Spleen (tissue), 11 donors: ENCODE measurements at regions not wholly inside any gene's neighbourhood (a gene's known extent, or its start where the extent isn't known, plus 50 kb on each side); places are given as distances from the start of the nearest gene placed in this dataset.

Experiments
- DNase-seq: peaks from one replicate; pipeline ENCODE4 v3.0.0-alpha.2; 2020
- H3K27ac ChIP-seq, 8 donors: fragments of 200-600 bp; sonication (generic) in 7 of 8; 1 replicate in 4 of 8; 2 replicates in 4 of 8; pipeline versions ENCODE4 v1.5.0 to v1.8.0; 2016 to 2021; ENCODE audit warnings: inconsistent platforms in 4 of 8, mild to moderate bottlenecking in 4 of 8, moderate library complexity in 1 of 8
- H3K27me3 ChIP-seq, 7 donors: fragments of 200-600 bp; sonication (generic) in 6 of 7; replicated peaks in 1 of 7; 1 replicate in 4 of 7; 2 replicates in 3 of 7; pipeline versions ENCODE4 v1.5.0 to v1.8.0; 2016 to 2021; ENCODE audit warnings: inconsistent platforms in 3 of 7, mild to moderate bottlenecking in 1 of 7
- H3K36me3 ChIP-seq, 6 donors: fragments of 200-600 bp; sonication (generic) in 5 of 6; 1 replicate in 4 of 6; 2 replicates in 2 of 6; pipeline versions ENCODE4 v1.5.0 to v1.8.0; 2016 to 2021; ENCODE audit warnings: inconsistent platforms in 2 of 6
- H3K4me1 ChIP-seq, 6 donors: fragments of 200-600 bp; sonication (generic) in 5 of 6; 1 replicate in 3 of 6; 2 replicates in 3 of 6; pipeline versions ENCODE4 v1.5.0 to v1.8.0; 2016 to 2021; ENCODE audit warnings: inconsistent platforms in 3 of 6
- H3K4me3 ChIP-seq, 8 donors: fragments of 200-600 bp; sonication (generic) in 7 of 8; 1 replicate in 4 of 8; 2 replicates in 4 of 8; pipeline versions ENCODE4 v1.5.0 to v1.8.0; 2016 to 2021; ENCODE audit warnings: inconsistent platforms in 4 of 8, mild to moderate bottlenecking in 4 of 8, moderate library complexity in 2 of 8
- H3K9me3 ChIP-seq, 8 donors: fragments of 200-600 bp; sonication (generic) in 7 of 8; 1 replicate in 4 of 8; 2 replicates in 4 of 8; pipeline versions ENCODE4 v1.5.0 to v1.8.0; 2016 to 2021; ENCODE audit warnings: inconsistent platforms in 4 of 8
- POLR2A ChIP-seq, 3 donors: fragments of 450-650 bp; IDR thresholded peaks; one replicate each; pipeline ENCODE4 v1.5.1; 2017; ENCODE audit warnings: antibody characterized with exemption in 3 of 3, mild to moderate bottlenecking in 1 of 3
- POLR2AphosphoS5 ChIP-seq, 3 donors: sonication (generic); formaldehyde crosslinking; IDR thresholded peaks; one replicate each; pipeline ENCODE4 v1.5.1; 2017; ENCODE audit warnings: antibody characterized with exemption in 3 of 3
- WGBS, 5 donors: extraction: QIAGEN DNeasy Blood & Tissue Kit in 3 of 5; methylation state at CpG; one replicate each; pipeline versions ENCODE4 v1.1.5 to v1.1.7; 2013 to 2018; 5-methylcytosine and 5-hydroxymethylcytosine counted together
- intact Hi-C: fragments of 100-400 bp; cut with DNase I; formaldehyde crosslinking; loops from one replicate; pipeline ENCODE4 v1.15.0; 2023; ENCODE audit warnings: low total_unique reads
- TF ChIP-seq, protein P1 (sequence below), 11 experiments: fragments of 200-600 bp in 7 of 11; fragments of 450-650 bp in 4 of 11; sonication (generic) in 4 of 11; IDR thresholded peaks in 8 of 11; conservative IDR thresholded peaks in 3 of 11; 1 replicate in 7 of 11; 2 replicates in 4 of 11; pipeline versions ENCODE4 v1.4.0 to v1.8.0; 2016 to 2021; ENCODE audit warnings: antibody characterized with exemption in 11 of 11, inconsistent platforms in 4 of 11, mild to moderate bottlenecking in 1 of 11
- donor health status: healthy with polysubstance abuse.
- donor health status: DM: no; HTN: no; CAD: no; lungs with moderate emphysema.
- donor health status: DM: no; HTN: no; CAD: no.
- donor health status: Bipolar disorder and iron deficiency.
- donor health status: healthy.
- donor health status: DM: no; HTN: no; CAD: no.
- donor health status: DM: yes; HTN: yes; CAD: no.

DNA sequence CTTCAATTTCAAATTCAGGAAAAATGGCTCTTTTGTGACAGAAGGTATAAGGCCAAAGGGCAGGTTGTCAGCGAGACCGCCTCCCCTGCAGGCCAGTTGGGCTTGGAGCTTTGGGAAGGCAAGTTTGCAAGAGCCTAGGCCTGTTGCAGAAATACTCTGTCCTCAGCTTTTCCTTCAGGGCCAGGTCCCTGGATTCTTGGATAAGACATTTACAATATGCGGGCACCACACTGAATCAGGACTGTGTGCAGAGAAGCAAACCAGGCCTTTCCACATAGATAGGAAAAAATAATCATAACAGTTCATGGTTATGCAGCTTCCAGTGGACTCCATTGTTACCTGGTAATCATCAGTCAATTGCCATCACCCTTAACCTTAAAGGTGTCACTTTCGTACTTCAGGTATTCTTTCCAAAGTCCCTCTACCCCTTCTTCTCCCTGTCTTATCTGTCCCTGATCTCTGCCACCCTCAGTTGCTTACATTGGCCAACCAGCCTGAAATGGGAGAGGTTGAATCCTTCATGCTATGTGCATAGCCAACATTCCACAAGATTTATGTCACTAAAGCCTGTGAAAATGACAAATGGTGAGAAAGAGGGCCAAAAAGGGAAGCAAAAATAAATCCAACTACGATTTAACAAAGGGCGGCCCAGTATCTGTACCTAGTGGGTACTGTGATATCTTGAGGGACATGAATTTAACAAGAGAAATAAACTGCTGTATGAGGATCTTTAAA is 304.5 kb upstream of the NFE2L3 start:
- TF ChIP-seq POLR2A (IDR thresholded peaks at IDR 0.05), result no peak
- no peak for TF ChIP-seq POLR2AphosphoS5 (IDR thresholded peaks at IDR 0.05)
- TF ChIP-seq, protein P1, sequence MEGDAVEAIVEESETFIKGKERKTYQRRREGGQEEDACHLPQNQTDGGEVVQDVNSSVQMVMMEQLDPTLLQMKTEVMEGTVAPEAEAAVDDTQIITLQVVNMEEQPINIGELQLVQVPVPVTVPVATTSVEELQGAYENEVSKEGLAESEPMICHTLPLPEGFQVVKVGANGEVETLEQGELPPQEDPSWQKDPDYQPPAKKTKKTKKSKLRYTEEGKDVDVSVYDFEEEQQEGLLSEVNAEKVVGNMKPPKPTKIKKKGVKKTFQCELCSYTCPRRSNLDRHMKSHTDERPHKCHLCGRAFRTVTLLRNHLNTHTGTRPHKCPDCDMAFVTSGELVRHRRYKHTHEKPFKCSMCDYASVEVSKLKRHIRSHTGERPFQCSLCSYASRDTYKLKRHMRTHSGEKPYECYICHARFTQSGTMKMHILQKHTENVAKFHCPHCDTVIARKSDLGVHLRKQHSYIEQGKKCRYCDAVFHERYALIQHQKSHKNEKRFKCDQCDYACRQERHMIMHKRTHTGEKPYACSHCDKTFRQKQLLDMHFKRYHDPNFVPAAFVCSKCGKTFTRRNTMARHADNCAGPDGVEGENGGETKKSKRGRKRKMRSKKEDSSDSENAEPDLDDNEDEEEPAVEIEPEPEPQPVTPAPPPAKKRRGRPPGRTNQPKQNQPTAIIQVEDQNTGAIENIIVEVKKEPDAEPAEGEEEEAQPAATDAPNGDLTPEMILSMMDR (IDR thresholded peaks at IDR 0.05 in 8 of 11, conservative IDR thresholded peaks at IDR 0.05 in 3 of 11), result no peak
- Histone ChIP-seq H3K4me3 (no peak overlapping the region), H3K27me3 (peaks cover 2 to 55% (median 17%) of the 10 kb centered on the region in 7 donors), H3K9me3 (no peaks in the 10 kb centered on the region), H3K36me3 (no peaks in the 10 kb centered on the region), H3K27ac (peak overlapping the region in 2 of 8 donors; percentile 17 to 27), H3K4me1 (peaks cover 8 to 23% (median 11%) of the 10 kb centered on the region in 6 donors)
- no peak for DNase-seq
- intact Hi-C loops, result no loop called here
- 78 to 91% (median 89%) methylated on average over 6 of the region's 6 CpGs for WGBS, 5 donors

DNA sequence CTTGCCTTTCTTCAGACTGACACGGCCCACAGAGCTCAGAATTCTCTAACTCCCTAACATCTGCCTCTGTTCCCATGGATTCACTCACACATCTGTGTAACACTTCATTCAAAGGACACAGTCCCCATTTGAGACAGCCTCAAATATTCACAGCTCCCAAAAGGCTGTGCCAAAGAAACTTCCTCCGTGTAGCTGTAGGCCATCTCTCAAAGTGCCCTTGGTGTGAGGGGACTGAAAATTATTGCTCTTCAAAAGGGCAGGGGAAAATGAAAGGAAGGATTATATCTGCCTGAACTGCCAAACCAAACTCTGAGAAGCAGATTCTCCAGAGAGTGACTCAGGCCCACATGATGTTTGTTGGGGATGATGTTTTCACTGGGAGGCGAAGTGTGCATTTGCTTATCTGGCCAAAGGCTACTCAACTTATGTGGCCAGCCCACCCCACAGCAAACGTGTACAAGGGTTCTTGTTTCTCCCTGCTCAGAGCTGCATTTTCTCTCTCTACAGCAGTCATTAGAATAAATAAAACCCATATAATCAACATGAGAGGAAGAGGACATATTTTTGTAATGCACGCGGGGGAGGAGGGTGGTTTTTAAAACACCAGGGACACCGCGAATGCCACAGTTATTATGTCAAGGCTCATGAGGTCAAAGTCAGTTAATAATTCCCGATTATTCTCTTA is 302.4 kb upstream of the NFE2L3 start:
- peaks cover 0 to 1% (median 0%) of the 10 kb centered on the region in 8 donors for H3K9me3 ChIP-seq
- no peak for DNase-seq
- H3K27me3 ChIP-seq, result peaks cover 8 to 66% (median 39%) of the 10 kb centered on the region in 7 donors
- TF ChIP-seq, protein P1 (IDR thresholded peaks at IDR 0.05 in 8 of 11, conservative IDR thresholded peaks at IDR 0.05 in 3 of 11), result no peak
- no peak for TF ChIP-seq POLR2AphosphoS5 (IDR thresholded peaks at IDR 0.05)
- H3K36me3 ChIP-seq, result no peaks in the 10 kb centered on the region
- WGBS, 5 donors, result 68 to 81% (median 78%) methylated on average over 9 of the region's 9 CpGs
- H3K27ac ChIP-seq, result peak overlapping the region in 7 of 8 donors; percentile 40 to 73 (median 53)
- intact Hi-C loops, result loop anchor here (5.0 to 10.0 kb wide), 3 partner anchors 282 to 1335 kb away; partner anchors contain the start of gene HOXA11
- peaks cover 12 to 31% (median 19%) of the 10 kb centered on the region in 6 donors for H3K4me1 ChIP-seq
- no peak overlapping the region for H3K4me3 ChIP-seq

DNA sequence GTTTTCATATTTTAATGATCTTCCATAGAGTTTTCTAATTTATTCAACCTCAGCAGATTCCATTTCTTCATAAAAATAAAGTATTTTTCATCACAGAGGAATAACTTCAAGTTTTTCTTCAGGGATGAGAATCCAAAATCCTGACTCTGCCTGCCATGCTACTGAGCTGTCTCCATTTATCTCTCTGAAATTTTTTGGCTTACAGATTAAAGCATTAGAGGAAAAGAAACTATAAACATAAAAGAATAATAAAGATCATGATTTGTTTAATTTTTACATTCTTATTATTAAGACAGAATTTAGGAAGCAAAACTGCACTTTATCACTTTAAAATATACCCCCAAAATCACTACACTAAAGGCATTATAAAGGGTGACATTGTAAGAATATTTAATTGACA is 301.8 kb upstream of the NFE2L3 start:
- no peak for DNase-seq
- Histone ChIP-seq H3K27ac (peak overlapping the region in 6 of 8 donors; percentile 35 to 73 (median 52)), H3K9me3 (peaks cover 0 to 7% (median 0%) of the 10 kb centered on the region in 8 donors), H3K4me1 (peaks cover 12 to 32% (median 19%) of the 10 kb centered on the region in 6 donors), H3K4me3 (no peak overlapping the region), H3K36me3 (no peaks in the 10 kb centered on the region), H3K27me3 (peaks cover 8 to 72% (median 45%) of the 10 kb centered on the region in 7 donors)
- TF ChIP-seq, protein P1 (IDR thresholded peaks at IDR 0.05 in 8 of 11, conservative IDR thresholded peaks at IDR 0.05 in 3 of 11), result no peak
- TF ChIP-seq POLR2A (IDR thresholded peaks at IDR 0.05), result no peak
- no peak for TF ChIP-seq POLR2AphosphoS5 (IDR thresholded peaks at IDR 0.05)
- intact Hi-C loops, result loop anchor here (5.0 to 10.0 kb wide), 3 partner anchors 283 to 1335 kb away; partner anchors contain the start of gene HOXA11

DNA sequence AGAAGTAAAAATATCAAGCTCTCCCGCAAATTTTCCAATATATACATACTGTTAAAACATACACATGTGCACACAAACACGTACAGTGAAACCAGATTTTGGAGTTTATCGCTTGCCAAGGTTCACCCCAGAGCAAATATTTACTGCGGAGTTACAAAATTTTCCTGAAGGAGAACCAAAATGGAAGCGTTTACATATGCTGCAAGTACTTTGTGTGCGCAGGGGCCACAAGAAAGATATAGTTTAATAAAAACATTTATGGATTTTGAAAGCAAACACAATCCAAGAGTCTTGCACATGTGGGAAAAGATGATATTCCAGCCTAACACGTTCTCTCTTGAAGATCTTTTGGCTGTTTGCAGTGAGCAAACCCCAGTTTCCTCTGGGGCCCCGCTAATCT is 301.3 kb upstream of the NFE2L3 start:
- 88 to 91% (median 90%) methylated on average over 8 of the region's 8 CpGs for WGBS, 5 donors
- DNase-seq, result no peak
- peak overlapping the region in 3 of 8 donors; percentile 53 to 73 (median 62) for H3K27ac ChIP-seq
- H3K4me1 ChIP-seq, result peaks cover 12 to 32% (median 19%) of the 10 kb centered on the region in 6 donors
- H3K36me3 ChIP-seq, result no peaks in the 10 kb centered on the region
- H3K9me3 ChIP-seq, result peaks cover 0 to 12% (median 0%) of the 10 kb centered on the region in 8 donors
- no peak overlapping the region for H3K4me3 ChIP-seq
- TF ChIP-seq POLR2A (IDR thresholded peaks at IDR 0.05) (no peak), POLR2AphosphoS5 (IDR thresholded peaks at IDR 0.05) (no peak)
- TF ChIP-seq, protein P1 (IDR thresholded peaks at IDR 0.05 in 8 of 11, conservative IDR thresholded peaks at IDR 0.05 in 3 of 11), result no peak
- peaks cover 8 to 73% (median 50%) of the 10 kb centered on the region in 7 donors for H3K27me3 ChIP-seq
- intact Hi-C loops, result loop anchor here (5.0 to 10.0 kb wide), 3 partner anchors 283 to 1334 kb away; partner anchors contain the start of gene HOXA11
